HEK293 (cell line): ENCODE measurements at regions not wholly inside any gene's neighbourhood (a gene's known extent, or its start where the extent isn't known, plus 50 kb on each side); places are given as distances from the start of the nearest gene placed in this dataset.

ENCODE experiments used
- SP2 ChIP-seq: fragments of 450-650 bp; formaldehyde crosslinking; IDR thresholded peaks from 2 replicates; pipeline ENCODE4 v1.5.1; 2016; ENCODE audit warnings: missing biosample characterization, missing genetic modification characterization
- TF ChIP-seq, protein P1 (sequence below): fragments of 450-650 bp; formaldehyde crosslinking; IDR thresholded peaks from 2 replicates; pipeline ENCODE4 v1.5.1; 2016; ENCODE audit warnings: missing biosample characterization, missing genetic modification characterization
- TF ChIP-seq, protein P2 (sequence below): fragments of 450-650 bp; formaldehyde crosslinking; IDR thresholded peaks from 2 replicates; pipeline ENCODE4 v1.5.1; 2017; ENCODE audit warnings: missing biosample characterization, missing genetic modification characterization
- TF ChIP-seq, protein P3 (sequence below): fragments of 450-650 bp; formaldehyde crosslinking; IDR thresholded peaks from 2 replicates; pipeline ENCODE4 v1.5.1; 2016; ENCODE audit warnings: missing biosample characterization, missing genetic modification characterization
- TF ChIP-seq, protein P4 (sequence below): fragments of 450-650 bp; formaldehyde crosslinking; IDR thresholded peaks from 2 replicates; pipeline ENCODE4 v1.5.1; 2016; ENCODE audit warnings: missing biosample characterization, missing genetic modification characterization
- TF ChIP-seq, protein P5 (sequence below): sonication (generic); formaldehyde crosslinking; IDR thresholded peaks from 2 replicates; pipeline ENCODE4 v1.8.1; 2022; ENCODE audit warnings: mild to moderate bottlenecking, moderate library complexity, missing genetic modification reagents
- TF ChIP-seq, protein P6 (sequence below): fragments of 450-650 bp; IDR thresholded peaks from 2 replicates; pipeline ENCODE4 v1.5.1; 2018; ENCODE audit warnings: missing biosample characterization, mild to moderate bottlenecking, missing genetic modification characterization

DNA sequence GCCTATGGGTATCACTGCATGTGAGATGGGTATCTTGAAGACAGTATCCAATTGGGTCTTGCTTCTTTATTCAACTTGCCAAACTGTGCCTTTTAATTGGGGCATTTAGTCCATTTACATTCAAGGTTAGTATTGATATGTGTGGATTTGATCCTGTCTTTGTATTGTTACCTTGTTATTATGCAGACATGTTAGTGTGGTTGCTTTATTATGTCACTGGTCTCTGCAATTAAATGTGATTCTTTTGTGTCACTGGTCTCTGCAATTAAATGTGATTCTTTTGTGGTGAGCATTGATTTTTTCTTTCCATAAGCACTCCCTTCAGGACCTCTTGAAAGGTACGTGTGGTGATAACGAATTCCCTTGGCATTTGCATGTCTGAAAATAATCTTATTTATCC lies 357.8 kb upstream of the STEAP1 start:
- TF ChIP-seq, protein P1, sequence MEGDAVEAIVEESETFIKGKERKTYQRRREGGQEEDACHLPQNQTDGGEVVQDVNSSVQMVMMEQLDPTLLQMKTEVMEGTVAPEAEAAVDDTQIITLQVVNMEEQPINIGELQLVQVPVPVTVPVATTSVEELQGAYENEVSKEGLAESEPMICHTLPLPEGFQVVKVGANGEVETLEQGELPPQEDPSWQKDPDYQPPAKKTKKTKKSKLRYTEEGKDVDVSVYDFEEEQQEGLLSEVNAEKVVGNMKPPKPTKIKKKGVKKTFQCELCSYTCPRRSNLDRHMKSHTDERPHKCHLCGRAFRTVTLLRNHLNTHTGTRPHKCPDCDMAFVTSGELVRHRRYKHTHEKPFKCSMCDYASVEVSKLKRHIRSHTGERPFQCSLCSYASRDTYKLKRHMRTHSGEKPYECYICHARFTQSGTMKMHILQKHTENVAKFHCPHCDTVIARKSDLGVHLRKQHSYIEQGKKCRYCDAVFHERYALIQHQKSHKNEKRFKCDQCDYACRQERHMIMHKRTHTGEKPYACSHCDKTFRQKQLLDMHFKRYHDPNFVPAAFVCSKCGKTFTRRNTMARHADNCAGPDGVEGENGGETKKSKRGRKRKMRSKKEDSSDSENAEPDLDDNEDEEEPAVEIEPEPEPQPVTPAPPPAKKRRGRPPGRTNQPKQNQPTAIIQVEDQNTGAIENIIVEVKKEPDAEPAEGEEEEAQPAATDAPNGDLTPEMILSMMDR (tag by site-specific recombination): no peak
- TF ChIP-seq, protein P2, sequence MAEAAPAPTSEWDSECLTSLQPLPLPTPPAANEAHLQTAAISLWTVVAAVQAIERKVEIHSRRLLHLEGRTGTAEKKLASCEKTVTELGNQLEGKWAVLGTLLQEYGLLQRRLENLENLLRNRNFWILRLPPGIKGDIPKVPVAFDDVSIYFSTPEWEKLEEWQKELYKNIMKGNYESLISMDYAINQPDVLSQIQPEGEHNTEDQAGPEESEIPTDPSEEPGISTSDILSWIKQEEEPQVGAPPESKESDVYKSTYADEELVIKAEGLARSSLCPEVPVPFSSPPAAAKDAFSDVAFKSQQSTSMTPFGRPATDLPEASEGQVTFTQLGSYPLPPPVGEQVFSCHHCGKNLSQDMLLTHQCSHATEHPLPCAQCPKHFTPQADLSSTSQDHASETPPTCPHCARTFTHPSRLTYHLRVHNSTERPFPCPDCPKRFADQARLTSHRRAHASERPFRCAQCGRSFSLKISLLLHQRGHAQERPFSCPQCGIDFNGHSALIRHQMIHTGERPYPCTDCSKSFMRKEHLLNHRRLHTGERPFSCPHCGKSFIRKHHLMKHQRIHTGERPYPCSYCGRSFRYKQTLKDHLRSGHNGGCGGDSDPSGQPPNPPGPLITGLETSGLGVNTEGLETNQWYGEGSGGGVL (tag by site-specific recombination): no peak
- TF ChIP-seq, protein P3, sequence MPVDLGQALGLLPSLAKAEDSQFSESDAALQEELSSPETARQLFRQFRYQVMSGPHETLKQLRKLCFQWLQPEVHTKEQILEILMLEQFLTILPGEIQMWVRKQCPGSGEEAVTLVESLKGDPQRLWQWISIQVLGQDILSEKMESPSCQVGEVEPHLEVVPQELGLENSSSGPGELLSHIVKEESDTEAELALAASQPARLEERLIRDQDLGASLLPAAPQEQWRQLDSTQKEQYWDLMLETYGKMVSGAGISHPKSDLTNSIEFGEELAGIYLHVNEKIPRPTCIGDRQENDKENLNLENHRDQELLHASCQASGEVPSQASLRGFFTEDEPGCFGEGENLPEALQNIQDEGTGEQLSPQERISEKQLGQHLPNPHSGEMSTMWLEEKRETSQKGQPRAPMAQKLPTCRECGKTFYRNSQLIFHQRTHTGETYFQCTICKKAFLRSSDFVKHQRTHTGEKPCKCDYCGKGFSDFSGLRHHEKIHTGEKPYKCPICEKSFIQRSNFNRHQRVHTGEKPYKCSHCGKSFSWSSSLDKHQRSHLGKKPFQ: no peak
- TF ChIP-seq, protein P4, sequence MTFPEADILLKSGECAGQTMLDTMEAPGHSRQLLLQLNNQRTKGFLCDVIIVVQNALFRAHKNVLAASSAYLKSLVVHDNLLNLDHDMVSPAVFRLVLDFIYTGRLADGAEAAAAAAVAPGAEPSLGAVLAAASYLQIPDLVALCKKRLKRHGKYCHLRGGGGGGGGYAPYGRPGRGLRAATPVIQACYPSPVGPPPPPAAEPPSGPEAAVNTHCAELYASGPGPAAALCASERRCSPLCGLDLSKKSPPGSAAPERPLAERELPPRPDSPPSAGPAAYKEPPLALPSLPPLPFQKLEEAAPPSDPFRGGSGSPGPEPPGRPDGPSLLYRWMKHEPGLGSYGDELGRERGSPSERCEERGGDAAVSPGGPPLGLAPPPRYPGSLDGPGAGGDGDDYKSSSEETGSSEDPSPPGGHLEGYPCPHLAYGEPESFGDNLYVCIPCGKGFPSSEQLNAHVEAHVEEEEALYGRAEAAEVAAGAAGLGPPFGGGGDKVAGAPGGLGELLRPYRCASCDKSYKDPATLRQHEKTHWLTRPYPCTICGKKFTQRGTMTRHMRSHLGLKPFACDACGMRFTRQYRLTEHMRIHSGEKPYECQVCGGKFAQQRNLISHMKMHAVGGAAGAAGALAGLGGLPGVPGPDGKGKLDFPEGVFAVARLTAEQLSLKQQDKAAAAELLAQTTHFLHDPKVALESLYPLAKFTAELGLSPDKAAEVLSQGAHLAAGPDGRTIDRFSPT: no peak
- no peak for TF ChIP-seq SP2 (tag by site-specific recombination)
- TF ChIP-seq, protein P5, sequence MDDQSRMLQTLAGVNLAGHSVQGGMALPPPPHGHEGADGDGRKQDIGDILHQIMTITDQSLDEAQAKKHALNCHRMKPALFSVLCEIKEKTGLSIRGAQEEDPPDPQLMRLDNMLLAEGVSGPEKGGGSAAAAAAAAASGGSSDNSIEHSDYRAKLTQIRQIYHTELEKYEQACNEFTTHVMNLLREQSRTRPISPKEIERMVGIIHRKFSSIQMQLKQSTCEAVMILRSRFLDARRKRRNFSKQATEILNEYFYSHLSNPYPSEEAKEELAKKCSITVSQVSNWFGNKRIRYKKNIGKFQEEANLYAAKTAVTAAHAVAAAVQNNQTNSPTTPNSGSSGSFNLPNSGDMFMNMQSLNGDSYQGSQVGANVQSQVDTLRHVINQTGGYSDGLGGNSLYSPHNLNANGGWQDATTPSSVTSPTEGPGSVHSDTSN (CRISPR knock-in tag): no peak
- TF ChIP-seq, protein P6, sequence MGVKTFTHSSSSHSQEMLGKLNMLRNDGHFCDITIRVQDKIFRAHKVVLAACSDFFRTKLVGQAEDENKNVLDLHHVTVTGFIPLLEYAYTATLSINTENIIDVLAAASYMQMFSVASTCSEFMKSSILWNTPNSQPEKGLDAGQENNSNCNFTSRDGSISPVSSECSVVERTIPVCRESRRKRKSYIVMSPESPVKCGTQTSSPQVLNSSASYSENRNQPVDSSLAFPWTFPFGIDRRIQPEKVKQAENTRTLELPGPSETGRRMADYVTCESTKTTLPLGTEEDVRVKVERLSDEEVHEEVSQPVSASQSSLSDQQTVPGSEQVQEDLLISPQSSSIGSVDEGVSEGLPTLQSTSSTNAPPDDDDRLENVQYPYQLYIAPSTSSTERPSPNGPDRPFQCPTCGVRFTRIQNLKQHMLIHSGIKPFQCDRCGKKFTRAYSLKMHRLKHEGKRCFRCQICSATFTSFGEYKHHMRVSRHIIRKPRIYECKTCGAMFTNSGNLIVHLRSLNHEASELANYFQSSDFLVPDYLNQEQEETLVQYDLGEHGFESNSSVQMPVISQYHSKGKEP (tag by site-specific recombination): no peak
